AML-193 (cell line): ENCODE measurements at regions not wholly inside any gene's neighbourhood (a gene's known extent, or its start where the extent isn't known, plus 50 kb on each side); places are given as distances from the start of the nearest gene placed in this dataset.
"Not testable (repeated sequence)": the region's sequence is repeated elsewhere in the genome, so short reads cannot be mapped to it uniquely, and the experiment has no call there.

Source experiments
- DNase-seq, 2 experiments: peaks; one replicate each; lab custom pipeline; 2025; lab: John Stamatoyannopoulos, UW

GRCh38 chr10:101280511-101280910 is 51.2 kb upstream of the LBX1 start:
- no peak for DNase-seq

- DNase-seq = not testable (repeated sequence)
Observed at GRCh38 chr10:101280921-101281320, 51.7 kb upstream of the LBX1 start.

DNA sequence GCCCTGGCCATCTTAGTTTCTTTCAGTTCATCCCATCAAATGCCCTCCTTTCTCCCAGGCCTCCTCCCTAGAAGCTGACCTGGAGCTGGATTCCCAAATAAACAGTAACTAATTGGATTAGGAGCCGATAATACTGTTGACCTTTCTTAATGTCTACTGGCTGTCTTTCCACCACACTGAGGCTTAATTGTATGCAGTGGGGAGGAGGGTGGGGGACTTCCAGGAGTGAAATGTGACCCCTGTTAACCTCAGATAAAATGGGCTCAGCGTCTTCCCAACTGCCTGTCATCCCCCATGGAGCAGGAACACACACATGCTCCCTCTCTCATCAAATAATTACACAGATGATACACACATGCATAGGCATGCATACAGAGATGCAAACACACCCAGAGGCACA is 53.7 kb upstream of the LBX1 start:
- DNase-seq = no peak

- no peak for DNase-seq
Observed at GRCh38 chr10:101283762-101284100, 54.5 kb upstream of the LBX1 start.

- no peak for DNase-seq
Observed at GRCh38 chr10:101284101-101284743, 55.0 kb upstream of the LBX1 start.

DNA sequence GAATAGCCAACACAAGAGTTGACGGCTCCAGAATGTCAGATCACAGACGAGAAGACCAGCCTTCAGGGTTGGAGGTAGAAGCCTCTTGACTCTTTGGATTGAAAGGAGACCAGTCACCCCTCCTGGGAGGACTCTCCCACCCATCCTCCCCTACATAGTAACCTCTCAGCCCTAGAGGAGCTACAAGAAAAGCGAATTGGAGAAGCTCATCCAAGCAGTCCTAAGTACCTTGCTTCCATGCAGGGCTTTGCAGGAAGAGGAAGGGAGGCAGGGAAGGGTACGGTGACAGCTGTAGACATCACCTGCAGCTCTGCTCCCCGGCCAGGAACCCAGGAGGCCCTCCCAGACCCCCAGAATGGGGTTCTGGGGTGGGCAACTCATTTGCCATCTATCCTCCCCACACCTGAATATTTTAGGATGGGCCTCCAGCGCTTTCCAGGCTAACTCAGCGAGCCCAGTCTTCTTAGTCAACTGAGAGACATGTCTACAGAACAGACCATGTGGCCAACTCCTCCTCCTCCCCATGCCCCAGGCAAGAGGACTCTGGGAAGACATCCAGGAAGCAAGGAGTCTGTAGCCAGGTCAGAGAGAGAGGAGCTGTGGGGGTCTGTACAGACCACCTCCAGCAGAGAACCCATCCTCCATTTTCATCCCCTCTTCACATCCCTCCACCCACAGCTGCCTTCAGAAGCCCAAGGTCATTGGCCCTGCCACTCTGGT is 55.6 kb upstream of the LBX1 start:
- DNase-seq = no peak

DNA sequence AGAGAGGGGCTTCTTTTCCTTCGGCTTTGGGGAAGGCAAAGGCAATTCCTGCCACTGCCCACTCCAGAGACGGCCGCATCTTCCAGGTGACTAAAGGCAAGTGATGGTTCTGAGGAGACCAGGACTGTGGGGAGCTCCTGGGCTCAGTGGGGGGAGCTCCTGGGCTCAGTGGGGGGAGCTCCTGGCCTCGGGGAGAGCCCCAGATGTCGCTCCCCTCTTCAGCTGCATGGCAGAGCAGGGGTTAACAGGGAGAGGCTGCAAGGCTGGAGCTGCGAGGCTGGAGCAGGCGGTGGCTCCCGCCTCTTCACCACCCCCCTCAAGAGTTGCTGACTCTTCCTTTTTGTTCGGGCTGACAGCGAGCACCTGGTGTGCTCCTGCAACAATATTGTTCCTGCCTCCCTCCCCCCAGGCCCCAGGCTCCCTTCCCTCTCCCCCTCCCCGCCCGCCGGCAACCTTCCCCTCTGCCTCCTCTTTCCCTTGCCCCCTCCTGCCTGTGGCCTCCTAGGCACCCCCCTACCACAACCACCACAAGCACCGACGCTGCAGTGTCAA is 56.3 kb upstream of the LBX1 start:
- no peak for DNase-seq

GRCh38 chr10:101286248-101287046 is 57.2 kb upstream of the LBX1 start:
- DNase-seq = no peak

- DNase-seq = no peak
Observed at GRCh38 chr10:101287183-101287996, 58.1 kb upstream of the LBX1 start.

GRCh38 chr10:101287997-101288635 is 58.9 kb upstream of the LBX1 start:
- DNase-seq = no peak

DNA sequence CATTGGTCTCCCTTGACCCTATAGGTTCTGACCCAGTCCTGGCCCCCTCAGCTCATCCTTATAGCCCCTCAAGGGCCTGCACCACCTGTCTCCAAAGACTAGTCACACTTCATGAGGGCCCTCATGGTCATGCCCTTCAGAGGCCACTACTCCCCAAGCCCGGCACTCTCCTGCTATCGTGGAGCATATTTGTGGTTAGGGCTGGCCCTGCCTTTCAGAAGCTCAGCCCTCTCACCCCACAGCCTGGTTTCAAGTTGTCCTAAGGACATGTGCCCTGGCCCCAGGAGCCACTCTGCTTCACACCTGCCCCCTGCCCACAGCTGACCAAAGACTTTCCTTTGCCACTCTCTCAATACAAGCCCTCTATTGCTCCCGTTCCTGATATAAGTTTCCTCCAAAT is 60.3 kb upstream of the LBX1 start:
- no peak for DNase-seq

- no peak for DNase-seq
Observed at GRCh38 chr10:101290431-101290830, 61.2 kb upstream of the LBX1 start.

DNA sequence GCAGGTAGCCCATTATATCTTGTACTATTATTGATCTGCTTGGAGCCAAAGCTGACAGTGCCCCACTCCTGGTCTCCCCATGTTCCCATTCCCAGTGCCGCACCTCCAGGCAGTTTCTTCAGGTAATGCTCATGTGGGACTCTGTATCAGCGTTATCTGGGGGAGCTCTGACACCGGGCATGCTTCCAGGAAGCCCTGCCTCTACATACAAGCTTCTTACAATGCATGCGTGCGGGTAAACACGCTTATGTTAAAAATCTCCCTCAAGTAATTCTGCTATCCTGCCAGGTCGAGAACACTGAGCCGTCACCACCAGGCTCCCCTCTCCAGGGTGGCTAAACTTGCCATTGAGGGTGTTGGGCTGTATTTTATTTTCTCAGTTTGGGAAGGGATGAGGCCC is 61.6 kb upstream of the LBX1 start:
- no peak for DNase-seq

- DNase-seq = no peak
Observed at GRCh38 chr10:101291331-101292193, 62.3 kb upstream of the LBX1 start.

DNA sequence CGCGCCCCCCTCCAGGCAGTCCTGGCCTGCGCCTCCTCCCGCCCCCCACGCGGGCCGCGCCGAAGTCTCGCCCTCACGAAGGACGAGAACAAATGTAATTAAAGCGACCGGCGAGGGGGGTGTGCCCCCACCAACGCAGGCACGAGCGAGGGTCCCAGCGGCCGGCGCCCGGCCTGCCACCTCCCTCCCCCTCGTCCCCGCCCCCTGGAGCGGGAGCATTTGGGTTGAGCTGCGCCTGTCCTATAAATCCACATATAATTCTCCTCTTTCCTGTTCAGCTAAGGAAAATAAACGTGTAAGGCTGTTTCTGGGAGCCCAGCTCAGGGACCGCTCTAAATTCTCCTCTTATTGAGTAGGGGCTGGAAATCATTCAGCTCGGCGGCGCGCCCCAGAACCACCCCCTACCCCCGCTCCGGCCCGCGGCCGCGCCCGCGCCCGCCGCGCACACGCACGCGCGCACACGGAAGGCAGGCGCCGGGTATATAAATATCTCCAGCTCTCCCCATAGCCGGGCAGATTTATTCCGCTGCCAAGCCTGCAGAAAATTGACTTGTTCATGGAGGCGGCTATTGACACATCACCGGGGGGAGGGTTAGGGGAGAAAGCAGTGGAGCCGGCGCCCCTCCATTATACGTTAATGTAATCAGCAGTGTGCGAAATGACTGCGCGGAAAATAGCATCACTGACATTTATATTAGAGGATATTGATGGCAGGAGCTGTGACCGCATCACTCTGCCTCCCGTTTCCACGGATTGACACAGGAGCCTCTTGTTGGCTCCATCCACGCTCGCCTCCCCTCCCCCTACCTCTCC is 61.6 kb upstream of the BTRC start:
- no peak for DNase-seq

- DNase-seq = no peak
Observed at GRCh38 chr10:101293007-101293723, 60.8 kb upstream of the BTRC start.

DNA sequence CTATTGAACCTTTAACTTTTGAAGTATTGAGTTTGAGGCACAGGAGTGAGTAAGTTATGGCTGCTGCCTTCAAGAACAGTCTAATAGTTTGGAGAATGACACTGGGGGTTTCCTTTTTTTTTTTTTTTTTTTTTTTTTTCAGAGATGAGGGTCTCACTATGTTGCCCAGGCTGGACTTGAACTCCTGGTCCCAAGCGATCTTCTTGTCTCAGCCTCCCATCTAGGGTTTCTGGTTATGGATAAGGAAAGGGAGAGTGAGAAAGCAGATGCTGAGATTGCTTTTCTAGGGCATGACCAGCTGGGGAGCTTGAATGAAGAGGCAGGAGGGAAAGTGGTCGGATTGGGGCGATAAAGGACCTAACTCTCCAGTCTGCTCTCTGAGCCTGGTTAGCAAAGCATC is 59.9 kb upstream of the BTRC start:
- DNase-seq = no peak

DNA sequence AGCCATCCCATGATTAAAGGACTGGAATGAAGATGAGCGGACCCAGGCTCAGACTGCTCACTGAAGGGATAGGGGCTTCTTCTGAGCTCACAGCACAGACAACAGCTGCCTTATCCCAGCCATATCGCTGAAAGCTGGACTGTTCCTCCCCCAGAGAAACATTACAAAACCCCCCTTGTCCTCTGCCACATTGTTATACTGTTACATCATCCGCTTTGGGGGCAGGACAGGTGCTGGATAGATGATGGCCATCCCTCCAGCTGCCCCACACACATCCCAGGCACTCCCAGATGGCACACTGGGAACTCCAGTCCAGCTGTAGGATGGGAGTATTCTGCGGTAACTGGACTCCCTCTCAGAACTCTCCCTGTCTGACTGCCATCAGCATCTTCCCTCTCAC is 58.7 kb upstream of the BTRC start:
- DNase-seq = no peak

- DNase-seq = peak; percentile 30 to 46
Observed at GRCh38 chr10:101297901-101298486, 56.0 kb upstream of the BTRC start.
